WI38 (cell line): ENCODE measurements at regions not wholly inside any gene's neighbourhood (a gene's known extent, or its start where the extent isn't known, plus 50 kb on each side); places are given as distances from the start of the nearest gene placed in this dataset.

Source experiments
- H3K4me3 ChIP-seq: 2 replicates; pipeline ENCODE4 v1.5.1; 2011; ENCODE audit warnings: low read depth, mild to moderate bottlenecking, control low read depth, low read length
- CTCF ChIP-seq: IDR thresholded peaks from 2 replicates; pipeline ENCODE4 v1.5.1; 2012; ENCODE audit warnings: low read depth, mild to moderate bottlenecking, control low read depth, low read length

DNA sequence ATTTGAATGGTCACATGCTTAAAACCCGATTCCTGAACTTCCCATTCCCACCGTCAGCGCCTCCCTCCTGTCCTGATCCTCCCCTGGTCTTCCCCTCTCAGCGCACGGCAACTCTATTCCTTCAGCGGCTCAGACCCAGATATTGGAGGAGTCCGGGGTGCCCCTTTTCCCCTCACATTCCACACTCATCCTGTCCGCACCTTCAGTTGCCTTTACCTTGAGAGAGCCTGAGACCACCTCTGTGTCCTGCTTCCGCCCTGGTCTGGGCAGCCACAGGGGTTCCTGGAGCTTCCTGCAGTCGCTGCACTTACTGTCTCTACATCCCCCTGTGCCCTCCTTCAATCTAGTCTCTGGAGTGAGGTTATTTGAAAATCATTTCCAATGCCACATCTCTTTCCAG, 193.4 kb downstream of the BCAS1 start:
- TF ChIP-seq CTCF, result no peak

GRCh38 chr20:53876470-53876869, 193.9 kb downstream of the BCAS1 start:
- H3K4me3 ChIP-seq, result no peak overlapping the region
- no peak for TF ChIP-seq CTCF

More for the DNA sequence above, 193.4 kb downstream of the BCAS1 start:
- no peak overlapping the region for H3K4me3 ChIP-seq

DNA sequence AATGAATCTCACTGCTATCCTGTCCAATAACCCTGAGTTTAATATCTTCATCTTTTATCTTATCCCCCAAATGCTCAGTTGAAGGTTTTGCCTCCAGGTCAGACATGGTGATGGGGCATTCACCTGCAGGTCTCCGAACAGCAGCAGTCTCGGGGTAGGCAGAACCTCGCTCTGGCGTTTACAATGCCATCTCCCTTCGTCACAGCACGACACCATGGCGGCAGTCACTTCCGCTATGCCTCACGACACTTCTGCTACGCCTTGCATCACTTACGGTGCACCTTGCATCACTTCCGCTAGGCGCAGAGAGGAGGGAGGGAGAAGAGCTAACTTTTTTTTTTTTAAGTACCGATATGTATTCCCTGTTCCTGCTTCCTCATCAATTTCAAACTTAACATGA, 194.9 kb downstream of the BCAS1 start:
- H3K4me3 ChIP-seq, result no peak overlapping the region
- no peak for TF ChIP-seq CTCF

DNA sequence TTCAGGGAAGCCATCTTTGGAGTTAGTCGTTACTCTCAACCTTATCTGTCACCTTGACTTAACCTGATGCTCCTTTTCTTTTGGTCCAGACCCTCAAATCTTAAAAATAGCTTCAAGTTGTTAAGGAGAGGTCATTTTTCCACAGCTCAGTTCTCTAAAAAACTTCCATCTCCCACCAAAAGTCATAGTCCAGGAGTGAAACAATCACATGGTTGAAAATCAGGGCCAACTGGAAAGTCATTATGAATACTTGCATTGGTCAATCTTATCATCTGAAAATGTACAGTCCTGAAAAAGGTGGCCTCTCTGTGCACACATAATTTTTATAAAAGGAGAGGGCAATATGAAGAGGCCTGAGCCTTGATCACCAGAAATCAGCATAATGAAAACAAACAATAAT, 195.7 kb downstream of the BCAS1 start:
- no peak for TF ChIP-seq CTCF
- no peak overlapping the region for H3K4me3 ChIP-seq

DNA sequence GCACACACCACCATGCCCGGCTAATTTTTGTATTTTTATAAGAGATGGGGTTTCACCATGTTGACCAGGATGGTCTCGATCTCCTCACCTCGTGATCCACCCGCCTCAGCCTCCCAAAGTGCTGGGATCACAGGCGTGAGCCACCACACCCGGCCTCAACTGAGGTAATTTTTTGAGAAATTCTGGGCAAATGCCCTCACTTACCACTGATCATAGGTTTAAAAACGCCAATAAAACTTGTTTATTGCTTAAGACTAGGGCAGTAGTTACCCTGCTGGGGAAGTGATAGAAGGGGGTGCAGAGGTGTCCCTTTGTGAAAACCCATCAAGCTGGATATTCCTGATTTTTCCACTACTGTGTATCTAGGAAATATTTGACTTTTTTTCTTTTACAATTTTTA, 196.3 kb downstream of the BCAS1 start:
- H3K4me3 ChIP-seq, result no peak overlapping the region
- TF ChIP-seq CTCF, result no peak

DNA sequence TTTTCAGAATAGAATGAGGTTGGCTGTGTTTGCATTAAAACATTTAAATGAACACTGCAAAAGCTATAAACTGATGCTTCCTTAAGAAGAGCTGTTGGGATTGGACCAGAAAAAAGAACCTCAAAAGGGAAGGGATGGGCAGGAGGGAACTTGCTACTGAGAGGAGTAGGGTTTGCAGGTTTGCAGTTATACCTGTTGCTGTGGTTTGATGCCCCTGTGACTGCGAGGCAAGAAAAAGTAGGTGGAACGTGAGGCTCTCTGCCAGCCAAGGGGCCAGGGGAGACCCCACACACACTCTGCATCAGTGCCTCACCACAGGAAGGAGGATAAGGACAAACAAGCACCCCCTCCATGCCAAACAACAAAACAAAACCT, 197.2 kb downstream of the BCAS1 start:
- no peak for TF ChIP-seq CTCF
- no peak overlapping the region for H3K4me3 ChIP-seq

- no peak overlapping the region for H3K4me3 ChIP-seq
- TF ChIP-seq CTCF, result no peak
Observed at GRCh38 chr20:53872561-53873229, 197.7 kb downstream of the BCAS1 start.
